Calu3 (cell line): ENCODE measurements at regions not wholly inside any gene's neighbourhood (a gene's known extent, or its start where the extent isn't known, plus 50 kb on each side); places are given as distances from the start of the nearest gene placed in this dataset.

Source experiments
- BruUV-seq: library from RNA; stranded (reverse); fragments of 400-500 nt; replicated peaks from 2 replicates; lab custom pipeline; 2021; lab: Mats Ljungman, UMichigan
- CTCF ChIA-PET: fragments of 300-600 bp; sonication (Branson Sonifier 250); formaldehyde crosslinking; loops from one replicate; lab custom pipeline; 2022; ENCODE audit warnings: antibody characterized with exemption; lab: Charles Lee
- DNase-seq: peaks from one replicate; pipeline ENCODE4 v3.0.0; 2022
- H3K27ac Mint-ChIP-seq: one replicate; pipeline ENCODE4 v1.8.0; 2022; ENCODE audit warnings: mixed read lengths; ENCODE audit not compliant: unreplicated experiment
- H3K27me3 Mint-ChIP-seq: one replicate; pipeline ENCODE4 v1.8.0; 2022; ENCODE audit warnings: mixed read lengths; ENCODE audit not compliant: unreplicated experiment
- H3K36me3 Mint-ChIP-seq: one replicate; pipeline ENCODE4 v1.8.0; 2022; ENCODE audit warnings: mild to moderate bottlenecking, moderate library complexity, mixed read lengths; ENCODE audit not compliant: insufficient read depth, unreplicated experiment
- H3K4me1 Mint-ChIP-seq: one replicate; pipeline ENCODE4 v1.8.0; 2022; ENCODE audit warnings: mild to moderate bottlenecking, low read depth, mixed read lengths; ENCODE audit not compliant: unreplicated experiment
- H3K4me3 Mint-ChIP-seq: one replicate; pipeline ENCODE4 v1.8.0; 2022; ENCODE audit warnings: mild to moderate bottlenecking, low read depth, moderate library complexity, mixed read lengths; ENCODE audit not compliant: unreplicated experiment
- H3K9me3 Mint-ChIP-seq: one replicate; pipeline ENCODE4 v1.8.0; 2022; ENCODE audit warnings: low read depth, mixed read lengths; ENCODE audit not compliant: unreplicated experiment
- intact Hi-C: fragments of 100-400 bp; cut with micrococcal nuclease; formaldehyde crosslinking; loops from one replicate; pipeline ENCODE4 v1.10.0; 2022; ENCODE audit not compliant: unreplicated experiment
- TF ChIP-seq, protein P1 (sequence below): fragments of 200-600 bp; IDR thresholded peaks from one replicate; pipeline ENCODE4 v1.8.0; 2022; ENCODE audit warnings: antibody characterized with exemption; ENCODE audit not compliant: unreplicated experiment

DNA sequence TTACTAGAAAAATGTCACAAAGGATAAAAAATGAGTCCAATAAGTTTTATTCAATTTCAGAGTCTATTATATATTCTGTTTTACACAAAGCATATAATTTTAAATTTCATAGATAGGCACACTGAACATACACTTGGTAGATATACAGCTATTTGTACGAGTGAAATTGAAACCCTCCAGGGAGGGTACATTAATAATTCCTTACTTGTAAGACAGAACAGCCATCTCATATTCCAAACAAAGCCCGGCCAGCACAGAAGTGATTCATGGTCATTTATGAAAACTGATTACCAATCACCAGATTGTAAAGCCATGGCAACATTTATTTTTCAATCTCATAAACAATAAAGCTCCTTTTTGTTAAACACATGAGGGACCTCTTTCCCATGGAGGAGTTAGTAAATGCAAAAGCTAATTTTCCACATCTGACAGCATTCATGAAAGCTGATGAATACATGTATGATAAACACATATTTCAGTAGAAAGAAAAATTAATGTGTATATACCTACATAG is 190.6 kb downstream of the TDRD15 start:
- no peaks in the 10 kb centered on the region for H3K36me3 Mint-ChIP-seq
- DNase-seq: no peak
- intact Hi-C loops: no loop called here
- H3K27ac Mint-ChIP-seq: no peak overlapping the region
- CTCF ChIA-PET: no interaction called here
- TF ChIP-seq, protein P1, sequence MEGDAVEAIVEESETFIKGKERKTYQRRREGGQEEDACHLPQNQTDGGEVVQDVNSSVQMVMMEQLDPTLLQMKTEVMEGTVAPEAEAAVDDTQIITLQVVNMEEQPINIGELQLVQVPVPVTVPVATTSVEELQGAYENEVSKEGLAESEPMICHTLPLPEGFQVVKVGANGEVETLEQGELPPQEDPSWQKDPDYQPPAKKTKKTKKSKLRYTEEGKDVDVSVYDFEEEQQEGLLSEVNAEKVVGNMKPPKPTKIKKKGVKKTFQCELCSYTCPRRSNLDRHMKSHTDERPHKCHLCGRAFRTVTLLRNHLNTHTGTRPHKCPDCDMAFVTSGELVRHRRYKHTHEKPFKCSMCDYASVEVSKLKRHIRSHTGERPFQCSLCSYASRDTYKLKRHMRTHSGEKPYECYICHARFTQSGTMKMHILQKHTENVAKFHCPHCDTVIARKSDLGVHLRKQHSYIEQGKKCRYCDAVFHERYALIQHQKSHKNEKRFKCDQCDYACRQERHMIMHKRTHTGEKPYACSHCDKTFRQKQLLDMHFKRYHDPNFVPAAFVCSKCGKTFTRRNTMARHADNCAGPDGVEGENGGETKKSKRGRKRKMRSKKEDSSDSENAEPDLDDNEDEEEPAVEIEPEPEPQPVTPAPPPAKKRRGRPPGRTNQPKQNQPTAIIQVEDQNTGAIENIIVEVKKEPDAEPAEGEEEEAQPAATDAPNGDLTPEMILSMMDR: no peak
- no peaks in the 10 kb centered on the region for H3K4me1 Mint-ChIP-seq
- H3K9me3 Mint-ChIP-seq: no peaks in the 10 kb centered on the region
- H3K4me3 Mint-ChIP-seq: no peak overlapping the region
- peaks cover 18% of the 10 kb centered on the region for H3K27me3 Mint-ChIP-seq
- BruUV-seq: no TSS peak

DNA sequence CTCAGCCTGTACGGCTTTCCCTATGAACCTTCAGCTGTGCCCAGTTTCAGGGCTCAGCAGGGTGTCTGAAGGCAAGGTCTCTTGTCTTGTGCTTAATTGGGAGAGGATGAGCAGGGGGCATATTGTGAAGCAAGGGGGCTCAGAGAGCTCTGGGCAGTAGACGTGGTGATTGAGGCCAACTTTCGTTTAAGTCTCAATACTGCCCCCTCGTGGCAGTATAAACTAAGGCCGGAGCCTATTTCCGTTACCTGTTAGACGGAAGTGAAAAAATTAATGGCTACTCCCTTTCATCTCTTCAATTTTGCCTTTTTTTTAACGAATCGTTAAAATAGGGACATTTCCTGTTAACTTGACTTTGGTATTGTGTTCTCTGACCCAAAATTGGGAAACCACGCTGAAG is 193.4 kb downstream of the TDRD15 start:
- Mint-ChIP-seq H3K27ac (no peak overlapping the region), H3K4me3 (no peak overlapping the region), H3K27me3 (peaks cover 18% of the 10 kb centered on the region), H3K9me3 (no peaks in the 10 kb centered on the region), H3K36me3 (no peaks in the 10 kb centered on the region), H3K4me1 (no peaks in the 10 kb centered on the region)
- TF ChIP-seq, protein P1: peak; percentile 46
- intact Hi-C loops: loop anchor here (1.0 kb wide), 2 partner anchors 141 to 274 kb away; no protein-coding TSS in a partner anchor
- no TSS peak for BruUV-seq
- CTCF ChIA-PET: interaction anchor here (0.7 to 1.9 kb wide), 5 partner anchors 15 to 275 kb away, joined by 3 to 6 read pairs (median 3); no protein-coding TSS in a partner anchor
- DNase-seq: peak; percentile 61

DNA sequence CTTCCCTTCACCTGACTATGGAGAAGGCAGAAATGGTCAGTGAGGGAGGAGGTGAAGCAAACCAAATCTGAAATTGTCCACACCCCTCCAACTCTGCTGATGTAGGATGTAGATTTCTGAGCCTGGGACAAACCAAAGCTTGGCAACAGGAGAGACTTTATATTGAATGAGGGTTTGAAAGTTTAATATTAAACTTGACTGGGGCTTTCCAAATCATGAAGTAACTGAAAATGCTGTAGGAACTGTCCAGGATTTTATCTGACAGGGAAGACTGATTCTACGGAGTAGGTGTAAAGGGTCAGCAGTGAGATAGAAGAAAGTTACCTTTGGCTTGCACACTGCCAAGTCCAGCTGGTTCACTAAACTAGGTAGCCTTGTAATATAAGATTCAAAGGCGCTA is 194.5 kb downstream of the TDRD15 start:
- DNase-seq: no peak
- no peak overlapping the region for H3K4me3 Mint-ChIP-seq
- H3K36me3 Mint-ChIP-seq: no peaks in the 10 kb centered on the region
- intact Hi-C loops: no loop called here
- no peak overlapping the region for H3K27ac Mint-ChIP-seq
- no peaks in the 10 kb centered on the region for H3K9me3 Mint-ChIP-seq
- BruUV-seq: no TSS peak
- H3K4me1 Mint-ChIP-seq: no peaks in the 10 kb centered on the region
- peaks cover 18% of the 10 kb centered on the region for H3K27me3 Mint-ChIP-seq
- CTCF ChIA-PET: interaction anchor here (0.6 to 1.9 kb wide), 3 partner anchors 10 to 215 kb away, joined by 3 to 6 read pairs (median 3); no protein-coding TSS in a partner anchor
- TF ChIP-seq, protein P1: no peak

DNA sequence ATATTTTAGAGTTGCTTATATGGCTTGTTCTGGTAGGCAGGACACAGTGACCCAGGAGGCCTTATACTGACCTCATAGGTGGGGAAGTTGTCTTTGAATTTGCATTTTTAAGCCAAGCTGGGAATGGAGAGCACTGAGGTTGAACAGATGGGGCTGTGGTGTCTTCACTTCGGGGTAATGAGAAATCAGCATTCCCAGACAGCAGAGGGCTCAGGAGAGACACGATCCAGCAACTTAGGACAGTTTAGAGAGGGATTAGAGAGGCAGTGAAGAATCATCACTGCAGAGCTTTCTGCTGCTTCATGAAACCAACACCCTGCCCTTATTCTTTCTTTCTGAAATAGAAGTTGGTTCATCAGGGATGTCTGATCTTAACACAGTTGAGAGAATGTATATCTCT is 202.4 kb downstream of the TDRD15 start:
- H3K9me3 Mint-ChIP-seq: no peaks in the 10 kb centered on the region
- H3K27ac Mint-ChIP-seq: no peak overlapping the region
- TF ChIP-seq, protein P1: no peak
- no peaks in the 10 kb centered on the region for H3K4me1 Mint-ChIP-seq
- H3K36me3 Mint-ChIP-seq: no peaks in the 10 kb centered on the region
- no TSS peak for BruUV-seq
- DNase-seq: no peak
- no peaks in the 10 kb centered on the region for H3K27me3 Mint-ChIP-seq
- no peak overlapping the region for H3K4me3 Mint-ChIP-seq
- intact Hi-C loops: no loop called here
- CTCF ChIA-PET: no interaction called here
